H1 (cell line): ENCODE measurements at regions not wholly inside any gene's neighbourhood (a gene's known extent, or its start where the extent isn't known, plus 50 kb on each side); places are given as distances from the start of the nearest gene placed in this dataset.

Experiments
- CEBPB ChIP-seq: IDR thresholded peaks from 2 replicates; pipeline ENCODE4 v1.6.1; 2012; ENCODE audit warnings: low read depth, low read length
- RNF2 ChIP-seq: fragments of 200-900, 300-1000 bp; sonication (generic); IDR thresholded peaks from 2 replicates; pipeline ENCODE4 v1.7.1; 2016; ENCODE audit warnings: borderline replicate concordance, low read depth, mild to moderate bottlenecking, antibody characterized with exemption, low read length; ENCODE audit not compliant: poor library complexity, severe bottlenecking; ENCODE audit errors: missing control alignments

DNA sequence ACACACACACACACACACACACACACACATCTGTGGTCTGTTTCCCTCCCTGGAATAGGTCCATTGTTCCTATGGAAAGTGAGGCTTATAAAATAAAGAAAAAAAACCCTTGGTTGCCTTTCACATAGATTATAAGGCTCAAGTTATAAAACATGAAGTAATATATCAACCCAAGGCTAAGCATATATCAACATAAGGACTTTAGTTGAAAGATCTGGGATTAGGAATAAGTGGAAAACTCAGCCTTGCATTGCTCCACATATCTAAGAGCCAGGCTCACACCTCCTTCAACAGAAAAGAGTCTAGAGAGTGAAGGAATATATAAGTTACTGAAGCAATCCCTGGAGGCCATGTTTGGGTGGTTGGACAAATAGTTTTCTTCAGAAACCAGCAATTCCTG is 235.0 kb downstream of the SUCLG1 start (continued):
- TF ChIP-seq CEBPB, result no peak
- TF ChIP-seq RNF2, result no peak
